WERI-Rb-1 (cell line): ENCODE measurements at regions not wholly inside any gene's neighbourhood (a gene's known extent, or its start where the extent isn't known, plus 50 kb on each side); places are given as distances from the start of the nearest gene placed in this dataset.
A peak's percentile ranks its signal among the peaks of the same experiment; 100 is the strongest.

Experiments used
- DNase-seq: peaks from one replicate; pipeline ENCODE4 v3.0.0-alpha.2; 2020
- H3K27ac ChIP-seq: fragments of 250-450 bp; sonication (Bioruptor Pico); 2 replicates; pipeline ENCODE4 v1.5.1; 2020; ENCODE audit warnings: mild to moderate bottlenecking, moderate library complexity
- H3K27me3 ChIP-seq: fragments of 250-450 bp; sonication (Bioruptor Pico); 2 replicates; pipeline ENCODE4 v1.5.1; 2021; ENCODE audit warnings: mild to moderate bottlenecking, low read depth, moderate library complexity; ENCODE audit not compliant: insufficient read depth, severe bottlenecking
- H3K36me3 ChIP-seq: fragments of 250-450 bp; sonication (Bioruptor Pico); 2 replicates; pipeline ENCODE4 v1.5.1; 2020; ENCODE audit warnings: mild to moderate bottlenecking, moderate library complexity
- H3K4me3 ChIP-seq: 2 replicates; pipeline ENCODE4 v1.5.1; 2011; ENCODE audit warnings: low read depth, mild to moderate bottlenecking, control low read depth, low read length
- H3K9me3 ChIP-seq: fragments of 250-450 bp; sonication (Bioruptor Pico); 2 replicates; pipeline ENCODE4 v1.5.1; 2021; ENCODE audit warnings: mild to moderate bottlenecking, moderate library complexity; ENCODE audit not compliant: severe bottlenecking
- CTCF ChIP-seq: IDR thresholded peaks from 2 replicates; pipeline ENCODE4 v1.5.1; 2011; ENCODE audit warnings: low read depth, mild to moderate bottlenecking, control low read depth, inconsistent platforms, low read length

GRCh38 chr2:173555833-173556232 is 201.2 kb downstream of the CDCA7 start:
- H3K4me3 ChIP-seq: no peak overlapping the region
- H3K27ac ChIP-seq: no peak overlapping the region
- no peak for DNase-seq
- no peaks in the 10 kb centered on the region for H3K36me3 ChIP-seq
- no peaks in the 10 kb centered on the region for H3K9me3 ChIP-seq
- TF ChIP-seq CTCF: no peak
- H3K27me3 ChIP-seq: no peaks in the 10 kb centered on the region

GRCh38 chr2:173556816-173557215 is 202.1 kb downstream of the CDCA7 start:
- Histone ChIP-seq H3K36me3 (no peaks in the 10 kb centered on the region), H3K9me3 (no peaks in the 10 kb centered on the region), H3K4me3 (no peak overlapping the region), H3K27me3 (no peaks in the 10 kb centered on the region), H3K27ac (no peak overlapping the region)
- TF ChIP-seq CTCF: no peak
- no peak for DNase-seq

- Histone ChIP-seq H3K27ac (no peak overlapping the region), H3K27me3 (no peaks in the 10 kb centered on the region), H3K36me3 (no peaks in the 10 kb centered on the region), H3K9me3 (no peaks in the 10 kb centered on the region), H3K4me3 (no peak overlapping the region)
- no peak for DNase-seq
- no peak for TF ChIP-seq CTCF
Observed at GRCh38 chr2:173557497-173557896, 202.8 kb downstream of the CDCA7 start.

- no peaks in the 10 kb centered on the region for H3K27me3 ChIP-seq
- no peak overlapping the region for H3K4me3 ChIP-seq
- no peaks in the 10 kb centered on the region for H3K9me3 ChIP-seq
- TF ChIP-seq CTCF: no peak
- no peak overlapping the region for H3K27ac ChIP-seq
- no peak for DNase-seq
- H3K36me3 ChIP-seq: no peaks in the 10 kb centered on the region
Observed at GRCh38 chr2:173567493-173567892, 212.8 kb downstream of the CDCA7 start.

- H3K9me3 ChIP-seq: no peaks in the 10 kb centered on the region
Observed at GRCh38 chr2:173568054-173568453, 213.4 kb downstream of the CDCA7 start.

More at GRCh38 chr2:173568054-173568453, 213.4 kb downstream of the CDCA7 start:
- peak; percentile 70 for TF ChIP-seq CTCF
- peak; percentile 78 for DNase-seq
- no peak overlapping the region for H3K4me3 ChIP-seq
- H3K27me3 ChIP-seq: no peaks in the 10 kb centered on the region
- H3K36me3 ChIP-seq: no peaks in the 10 kb centered on the region
- no peak overlapping the region for H3K27ac ChIP-seq
